ENCODE measurements at regions not wholly inside any gene's neighbourhood (a gene's known extent, or its start where the extent isn't known, plus 50 kb on each side); places are given as distances from the start of the nearest gene placed in this dataset.

GRCh38 chr18:1455605-1456004, 550.9 kb downstream of the ADCYAP1 start:
- DNase-seq (ENCODE audit: low spot score), result no peak
- no peak for TF ChIP-seq CTCF (IDR thresholded peaks at IDR 0.05)
- Histone ChIP-seq H3K27ac (no peak overlapping the region), H3K4me3 (no peak overlapping the region)

GRCh38 chr18:1458547-1458946, 553.9 kb downstream of the ADCYAP1 start:
- H3K4me3 ChIP-seq, result no peak overlapping the region
- H3K27ac ChIP-seq, result no peak overlapping the region
- DNase-seq (ENCODE audit: low spot score), result no peak
- no peak for TF ChIP-seq CTCF (IDR thresholded peaks at IDR 0.05)

GRCh38 chr18:1463981-1464380, 559.3 kb downstream of the ADCYAP1 start:
- H3K4me3 ChIP-seq, result no peak overlapping the region
- H3K27ac ChIP-seq, result no peak overlapping the region
- TF ChIP-seq CTCF (IDR thresholded peaks at IDR 0.05), result no peak
- no peak for DNase-seq (ENCODE audit: low spot score)

GRCh38 chr18:1464444-1465217, 560.0 kb downstream of the ADCYAP1 start:
- H3K27ac ChIP-seq, result no peak overlapping the region
- no peak for TF ChIP-seq CTCF (IDR thresholded peaks at IDR 0.05)
- DNase-seq (ENCODE audit: low spot score), result no peak
- H3K4me3 ChIP-seq, result no peak overlapping the region

- no peak for TF ChIP-seq CTCF (IDR thresholded peaks at IDR 0.05)
Measured at GRCh38 chr18:1466035-1466434, 561.4 kb downstream of the ADCYAP1 start.

GRCh38 chr18:1467461-1467964, 562.8 kb downstream of the ADCYAP1 start:
- Histone ChIP-seq H3K27ac (no peak overlapping the region), H3K4me3 (no peak overlapping the region)
- DNase-seq (ENCODE audit: low spot score), result no peak
- TF ChIP-seq CTCF (IDR thresholded peaks at IDR 0.05), result no peak

More at GRCh38 chr18:1466035-1466434, 561.4 kb downstream of the ADCYAP1 start:
- Histone ChIP-seq H3K4me3 (no peak overlapping the region), H3K27ac (no peak overlapping the region)
- DNase-seq (ENCODE audit: low spot score), result no peak

- TF ChIP-seq CTCF (IDR thresholded peaks at IDR 0.05), result no peak
- H3K4me3 ChIP-seq, result no peak overlapping the region
- H3K27ac ChIP-seq, result no peak overlapping the region
- DNase-seq (ENCODE audit: low spot score), result no peak
Measured at GRCh38 chr18:1468550-1468949, 563.9 kb downstream of the ADCYAP1 start.
